Coronary artery (tissue), 2 donors: ENCODE measurements at regions not wholly inside any gene's neighbourhood (a gene's known extent, or its start where the extent isn't known, plus 50 kb on each side); places are given as distances from the start of the nearest gene placed in this dataset.

ENCODE experiments used
- DNase-seq: peaks from one replicate; pipeline ENCODE4 v3.0.0-alpha.2; 2017; ENCODE audit warnings: low spot score
- H3K27ac ChIP-seq, 2 donors: fragments of 200-600 bp; sonication (generic); one replicate each; pipeline ENCODE4 v1.5.1; 2016 to 2019
- H3K4me3 ChIP-seq: fragments of 200-600 bp; sonication (generic); 2 replicates; pipeline ENCODE4 v1.5.1; 2016; ENCODE audit warnings: mild to moderate bottlenecking, moderate library complexity
- CTCF ChIP-seq: fragments of 200-600 bp; sonication (generic); IDR thresholded peaks from one replicate; pipeline ENCODE4 v1.5.1; 2019; ENCODE audit warnings: antibody characterized with exemption

- TF ChIP-seq CTCF = no peak
- no peak overlapping the region for H3K27ac ChIP-seq
- no peak overlapping the region for H3K4me3 ChIP-seq
- DNase-seq = no peak
Observed at GRCh38 chr22:27697888-27698287, 103.7 kb downstream of the MN1 start.
